ENCODE measurements at regions not wholly inside any gene's neighbourhood (a gene's known extent, or its start where the extent isn't known, plus 50 kb on each side); places are given as distances from the start of the nearest gene placed in this dataset.

GRCh38 chr1:119308806-119309205 lies 59.8 kb upstream of the HAO2 start:
- no peak for DNase-seq

GRCh38 chr1:119310301-119310700 lies 58.3 kb upstream of the HAO2 start:
- no peak for DNase-seq

GRCh38 chr1:119312500-119312899 lies 56.1 kb upstream of the HAO2 start:
- no peak for DNase-seq

- no peak for DNase-seq
Observed at GRCh38 chr1:119314001-119314796, 54.4 kb upstream of the HAO2 start.

- DNase-seq, result no peak
Observed at GRCh38 chr1:119316870-119317416, 51.6 kb upstream of the HAO2 start.

- no peak for DNase-seq
Observed at GRCh38 chr1:119318466-119319309, 49.9 kb upstream of the HAO2 start.

All from activated CD4-positive, alpha-beta T cell treated with anti-CD3 and anti-CD28 coated beads for 48 hours (primary cell).